GM23338 (cell line): ENCODE measurements at regions not wholly inside any gene's neighbourhood (a gene's known extent, or its start where the extent isn't known, plus 50 kb on each side); places are given as distances from the start of the nearest gene placed in this dataset.
A peak's percentile ranks its signal among the peaks of the same experiment; 100 is the strongest.

Source experiments
- ATAC-seq: fragments of 200-7000 bp; cut with Tn5 transposase; 3 replicates; pipeline ENCODE4 v1.9.1; 2020
- DNase-seq: peaks from one replicate; pipeline ENCODE4 v3.0.0-alpha.2; 2015; ENCODE audit warnings: low spot score
- H2AFZ ChIP-seq: fragments of 200-600 bp; sonication (generic); 2 replicates; pipeline ENCODE4 v1.8.0; 2016; ENCODE audit warnings: antibody characterized with exemption, mild to moderate bottlenecking, moderate library complexity
- H3F3A ChIP-seq: fragments of 200-600 bp; sonication (generic); replicated peaks from 2 replicates; pipeline ENCODE4 v1.8.0; 2017; ENCODE audit warnings: antibody characterized with exemption, mixed run types, low read depth
- H3K27ac ChIP-seq: fragments of 200-600 bp; sonication (generic); 2 replicates; pipeline ENCODE4 v1.6.1; 2016; ENCODE audit warnings: low read depth
- H3K27me3 ChIP-seq: fragments of 200-600 bp; sonication (generic); 2 replicates; pipeline ENCODE4 v1.8.0; 2016; ENCODE audit warnings: mild to moderate bottlenecking, mixed run types, moderate library complexity; ENCODE audit not compliant: insufficient read depth
- H3K36me3 ChIP-seq: fragments of 200-600 bp; sonication (generic); 2 replicates; pipeline ENCODE4 v1.8.0; 2016; ENCODE audit warnings: mild to moderate bottlenecking; ENCODE audit not compliant: insufficient read depth
- H3K4me1 ChIP-seq: fragments of 200-600 bp; sonication (generic); 2 replicates; pipeline ENCODE4 v1.8.0; 2016; ENCODE audit warnings: mild to moderate bottlenecking, moderate library complexity; ENCODE audit not compliant: insufficient read depth
- H3K4me2 ChIP-seq: fragments of 200-600 bp; sonication (generic); 2 replicates; pipeline ENCODE4 v1.7.1; 2017; ENCODE audit warnings: mixed run types
- H3K4me3 ChIP-seq: fragments of 200-600 bp; sonication (generic); 2 replicates; pipeline ENCODE4 v1.6.1; 2016; ENCODE audit warnings: mixed run types
- H3K79me2 ChIP-seq: fragments of 200-600 bp; sonication (generic); replicated peaks from 2 replicates; pipeline ENCODE4 v1.8.0; 2017; ENCODE audit warnings: mild to moderate bottlenecking; ENCODE audit not compliant: insufficient read depth
- H3K9me2 ChIP-seq: fragments of 200-600 bp; sonication (generic); 2 replicates; pipeline ENCODE4 v1.8.0; 2017; ENCODE audit not compliant: insufficient read depth
- H4K20me1 ChIP-seq: fragments of 200-600 bp; sonication (generic); replicated peaks from 2 replicates; pipeline ENCODE4 v1.8.0; 2017; ENCODE audit warnings: mild to moderate bottlenecking; ENCODE audit not compliant: insufficient read depth
- H3K27ac Mint-ChIP-seq: 2 replicates; pipeline ENCODE4 v1.8.0; 2020; ENCODE audit warnings: inconsistent platforms, mild to moderate bottlenecking, moderate library complexity, mixed read lengths
- H3K27me3 Mint-ChIP-seq: 3 replicates; pipeline ENCODE4 v1.8.0; 2022; ENCODE audit warnings: low read depth, mild to moderate bottlenecking, moderate library complexity, mixed read lengths, inconsistent platforms; ENCODE audit not compliant: insufficient read depth, poor library complexity
- H3K36me3 Mint-ChIP-seq: 3 replicates; pipeline ENCODE4 v1.8.0; 2021; ENCODE audit warnings: low read depth, mild to moderate bottlenecking, inconsistent platforms, moderate library complexity, mixed read lengths
- H3K4me1 Mint-ChIP-seq: 3 replicates; pipeline ENCODE4 v1.8.0; 2020; ENCODE audit warnings: mild to moderate bottlenecking, inconsistent platforms, mixed read lengths
- H3K4me3 Mint-ChIP-seq: 3 replicates; pipeline ENCODE4 v1.8.0; 2021; ENCODE audit warnings: moderate library complexity, mild to moderate bottlenecking, inconsistent platforms, mixed read lengths
- H3K9me3 Mint-ChIP-seq: 3 replicates; pipeline ENCODE4 v1.8.0; 2020; ENCODE audit warnings: moderate library complexity, mild to moderate bottlenecking, inconsistent platforms, mixed read lengths
- CREB1 ChIP-seq: fragments of 250-450 bp; sonication (Bioruptor Pico); IDR thresholded peaks from 2 replicates; pipeline ENCODE4 v1.5.0; 2020; ENCODE audit warnings: low read depth, mild to moderate bottlenecking, moderate library complexity
- CTCF ChIP-seq, 2 experiments: fragments of 200-600 bp in 1 of 2; sonication (generic) in 1 of 2; conservative IDR thresholded peaks; 2 replicates each; pipeline versions ENCODE4 v1.5.1 to v1.6.1; 2016 to 2017; ENCODE audit warnings: antibody characterized with exemption in 2 of 2, low read depth in 2 of 2, mild to moderate bottlenecking in 2 of 2, moderate library complexity in 1 of 2
- EZH2 ChIP-seq: fragments of 200-600 bp; sonication (generic); IDR thresholded peaks from one replicate; pipeline ENCODE4 v1.8.0; 2017; ENCODE audit warnings: antibody characterized with exemption, mild to moderate bottlenecking, low read depth; ENCODE audit not compliant: unreplicated experiment
- JUNB ChIP-seq: IDR thresholded peaks from one replicate; pipeline ENCODE4 v1.6.1; 2016; ENCODE audit warnings: antibody characterized with exemption; ENCODE audit not compliant: unreplicated experiment
- NANOG ChIP-seq: IDR thresholded peaks from 2 replicates; pipeline ENCODE4 v1.6.1; 2016; ENCODE audit warnings: antibody characterized with exemption, borderline replicate concordance
- POLR2AphosphoS5 ChIP-seq: IDR thresholded peaks from 2 replicates; pipeline ENCODE4 v1.6.1; 2016; ENCODE audit warnings: antibody characterized with exemption, low read depth
- REST ChIP-seq: IDR thresholded peaks from one replicate; pipeline ENCODE4 v1.6.1; 2018; ENCODE audit warnings: antibody characterized with exemption; ENCODE audit not compliant: unreplicated experiment
- ZNF114 ChIP-seq: fragments of 250-450 bp; sonication (Bioruptor Pico); IDR thresholded peaks from 2 replicates; pipeline ENCODE4 v1.5.0; 2020; ENCODE audit warnings: mild to moderate bottlenecking, moderate library complexity
- ZNF331 ChIP-seq: fragments of 250-450 bp; sonication (Bioruptor Pico); IDR thresholded peaks from 2 replicates; pipeline ENCODE4 v1.5.0; 2020; ENCODE audit warnings: low read depth, mild to moderate bottlenecking, moderate library complexity
- ZNF462 ChIP-seq: fragments of 250-450 bp; sonication (Bioruptor Pico); IDR thresholded peaks from 2 replicates; pipeline ENCODE4 v1.5.0; 2020; ENCODE audit warnings: mild to moderate bottlenecking, moderate library complexity

GRCh38 chr5:159536166-159536565, 205.9 kb upstream of the IL12B start (continued):
- TF ChIP-seq REST (no peak), JUNB (no peak), POLR2AphosphoS5 (no peak)

GRCh38 chr5:159536646-159537045, 206.4 kb upstream of the IL12B start:
- H2AFZ ChIP-seq, result peak overlapping the region; percentile 80; the same call in 1 of the 2 replicates
- no peak for ATAC-seq

GRCh38 chr5:159539678-159540077, 209.4 kb upstream of the IL12B start:
- no peak for ATAC-seq
- H3K27ac Mint-ChIP-seq, result no peak overlapping the region
- no peak for TF ChIP-seq EZH2
- no peak for TF ChIP-seq CTCF (conservative IDR thresholded peaks at IDR 0.05; ENCODE audit: low read depth in 2 of 2)
- no peak for TF ChIP-seq POLR2AphosphoS5
- no peak for TF ChIP-seq ZNF331
- TF ChIP-seq CREB1 (CRISPR knock-in tag), result no peak
- no peak for TF ChIP-seq ZNF462 (CRISPR knock-in tag)

More at GRCh38 chr5:159536646-159537045, 206.4 kb upstream of the IL12B start:
- H3K4me1 ChIP-seq, result no peaks in the 10 kb centered on the region
- Mint-ChIP-seq H3K27ac (no peak overlapping the region), H3K36me3 (no peaks in the 10 kb centered on the region), H3K4me1 (no peaks in the 10 kb centered on the region), H3K9me3 (peaks cover 6% of the 10 kb centered on the region; the same call in 2 of the 3 replicates), H3K4me3 (no peak overlapping the region), H3K27me3 (peaks cover 5% of the 10 kb centered on the region)
- no peaks in the 10 kb centered on the region for H3K36me3 ChIP-seq
- H3K27ac ChIP-seq, result no peak overlapping the region
- no peak for TF ChIP-seq ZNF114 (CRISPR knock-in tag)
- TF ChIP-seq NANOG, result no peak
- DNase-seq, result no peak
- H3K27me3 ChIP-seq, result no peaks in the 10 kb centered on the region
- H3F3A ChIP-seq, result no peaks in the 10 kb centered on the region
- peaks cover 6% of the 10 kb centered on the region; the same call in 1 of the 2 replicates for H3K9me2 ChIP-seq
- no peak overlapping the region for H3K4me2 ChIP-seq
- no peaks in the 10 kb centered on the region for H3K79me2 ChIP-seq
- H3K4me3 ChIP-seq, result no peak overlapping the region
- H4K20me1 ChIP-seq, result no peaks in the 10 kb centered on the region

More at GRCh38 chr5:159539678-159540077, 209.4 kb upstream of the IL12B start:
- Histone ChIP-seq H3K27me3 (no peaks in the 10 kb centered on the region), H4K20me1 (no peaks in the 10 kb centered on the region), H3K4me1 (no peaks in the 10 kb centered on the region), H3K36me3 (no peaks in the 10 kb centered on the region), H3F3A (no peaks in the 10 kb centered on the region), H3K27ac (no peak overlapping the region), H3K79me2 (no peaks in the 10 kb centered on the region), H3K9me2 (no peaks in the 10 kb centered on the region), H2AFZ (no peak overlapping the region), H3K4me2 (no peak overlapping the region), H3K4me3 (no peak overlapping the region)
- peaks cover 5% of the 10 kb centered on the region for H3K27me3 Mint-ChIP-seq
- H3K4me3 Mint-ChIP-seq, result no peak overlapping the region
- H3K4me1 Mint-ChIP-seq, result no peaks in the 10 kb centered on the region; the same call in 2 of the 3 replicates
- peaks cover 3% of the 10 kb centered on the region; the same call in 2 of the 3 replicates for H3K9me3 Mint-ChIP-seq
- no peaks in the 10 kb centered on the region for H3K36me3 Mint-ChIP-seq
- DNase-seq, result no peak
